HEK293 (cell line): ENCODE measurements at regions not wholly inside any gene's neighbourhood (a gene's known extent, or its start where the extent isn't known, plus 50 kb on each side); places are given as distances from the start of the nearest gene placed in this dataset.

Experiments
- CTCF ChIA-PET: fragments of 350-600 bp; formaldehyde crosslinking; extraction: SDS; loops from one replicate; lab custom pipeline; 2021; ENCODE audit warnings: antibody characterized with exemption; lab: Yijun Ruan, JAX
- POLR2A ChIA-PET: fragments of 300-600 bp; formaldehyde crosslinking; extraction: SDS; loops from one replicate; lab custom pipeline; 2020; ENCODE audit warnings: antibody characterized with exemption, inconsistent platforms; lab: Yijun Ruan, JAX
- H3K27ac ChIP-seq: fragments of 200-500 bp; sonication (Bioruptor generic); 2 replicates; pipeline ENCODE4 v1.5.1; 2014; ENCODE audit warnings: low read depth, low read length, control low read depth, inconsistent platforms; ENCODE audit errors: extremely low read depth
- H3K36me3 ChIP-seq, 2 experiments: fragments of 200-500 bp in 1 of 2; sonication (Bioruptor generic) in 1 of 2; 1 replicate in 1 of 2; 2 replicates in 1 of 2; pipeline ENCODE4 v1.5.1; 2014 to 2017; ENCODE audit warnings: inconsistent platforms in 2 of 2, low read length in 2 of 2; ENCODE audit not compliant: control insufficient read depth in 2 of 2, insufficient read depth in 1 of 2
- H3K4me1 ChIP-seq: fragments of 200-500 bp; sonication (Bioruptor generic); 2 replicates; pipeline ENCODE4 v1.5.1; 2014; ENCODE audit warnings: mild to moderate bottlenecking, low read length, inconsistent platforms; ENCODE audit not compliant: control insufficient read depth, insufficient read depth
- H3K4me3 ChIP-seq: 2 replicates; pipeline ENCODE4 v1.5.1; 2011; ENCODE audit warnings: low read depth, mild to moderate bottlenecking, control low read depth, low read length, moderate library complexity
- H3K9me3 ChIP-seq: fragments of 200-500 bp; sonication (Bioruptor generic); 2 replicates; pipeline ENCODE4 v1.5.1; 2014; ENCODE audit warnings: low read depth, low read length, inconsistent platforms; ENCODE audit not compliant: control insufficient read depth, insufficient read depth
- FEZF1 ChIP-seq: fragments of 450-650 bp; formaldehyde crosslinking; IDR thresholded peaks from 2 replicates; pipeline ENCODE4 v1.5.1; 2016; ENCODE audit warnings: missing biosample characterization, missing genetic modification characterization
- HOXD13 ChIP-seq: sonication (generic); formaldehyde crosslinking; IDR thresholded peaks from 2 replicates; pipeline ENCODE4 v1.8.0; 2022; ENCODE audit warnings: missing genetic modification reagents, borderline replicate concordance
- INSM2 ChIP-seq: fragments of 450-650 bp; formaldehyde crosslinking; IDR thresholded peaks from 2 replicates; pipeline ENCODE4 v1.5.1; 2016; ENCODE audit warnings: missing biosample characterization, missing genetic modification characterization
- SETDB1 ChIP-seq: IDR thresholded peaks from one replicate; pipeline ENCODE4 v1.6.1; 2017; ENCODE audit warnings: mild to moderate bottlenecking, low read length, moderate library complexity, mixed read lengths; ENCODE audit not compliant: insufficient read length
- ZNF16 ChIP-seq: fragments of 450-650 bp; formaldehyde crosslinking; IDR thresholded peaks from 2 replicates; pipeline ENCODE4 v1.5.1; 2016; ENCODE audit warnings: low read depth, missing biosample characterization, missing genetic modification characterization
- ZNF354C ChIP-seq: fragments of 450-650 bp; formaldehyde crosslinking; IDR thresholded peaks from 2 replicates; pipeline ENCODE4 v1.5.1; 2016; ENCODE audit warnings: missing biosample characterization, missing genetic modification characterization, low read depth, borderline replicate concordance
- ZNF362 ChIP-seq: fragments of 450-650 bp; formaldehyde crosslinking; IDR thresholded peaks from 2 replicates; pipeline ENCODE4 v1.5.1; 2016; ENCODE audit warnings: missing biosample characterization, missing genetic modification characterization
- ZNF394 ChIP-seq: fragments of 450-650 bp; formaldehyde crosslinking; IDR thresholded peaks from 2 replicates; pipeline ENCODE4 v1.5.1; 2016; ENCODE audit warnings: missing biosample characterization, missing genetic modification characterization, mild to moderate bottlenecking, moderate library complexity, borderline replicate concordance
- ZNF433 ChIP-seq: fragments of 450-650 bp; formaldehyde crosslinking; IDR thresholded peaks from 2 replicates; pipeline ENCODE4 v1.5.1; 2016; ENCODE audit warnings: missing biosample characterization, missing genetic modification characterization, low read depth
- ZNF544 ChIP-seq: fragments of 450-650 bp; formaldehyde crosslinking; IDR thresholded peaks from 2 replicates; pipeline ENCODE4 v1.5.0; 2017; ENCODE audit warnings: missing biosample characterization, missing genetic modification characterization
- ZNF548 ChIP-seq: fragments of 450-650 bp; formaldehyde crosslinking; IDR thresholded peaks from 2 replicates; pipeline ENCODE4 v1.5.1; 2016; ENCODE audit warnings: missing biosample characterization, missing genetic modification characterization
- ZNF580 ChIP-seq: fragments of 450-650 bp; formaldehyde crosslinking; IDR thresholded peaks from 2 replicates; pipeline ENCODE4 v1.5.1; 2016; ENCODE audit warnings: missing biosample characterization, missing genetic modification characterization
- ZNF677 ChIP-seq: fragments of 450-650 bp; IDR thresholded peaks from 2 replicates; pipeline ENCODE4 v1.5.0; 2018; ENCODE audit warnings: missing biosample characterization, mild to moderate bottlenecking, missing genetic modification characterization, moderate library complexity
- ZNF785 ChIP-seq: fragments of 450-650 bp; formaldehyde crosslinking; IDR thresholded peaks from 2 replicates; pipeline ENCODE4 v1.5.1; 2016; ENCODE audit warnings: missing biosample characterization, missing genetic modification characterization
- ZSCAN5A ChIP-seq: fragments of 450-650 bp; formaldehyde crosslinking; IDR thresholded peaks from 2 replicates; pipeline ENCODE4 v1.5.1; 2016; ENCODE audit warnings: missing biosample characterization, missing genetic modification characterization
- ZXDB ChIP-seq: fragments of 450-650 bp; formaldehyde crosslinking; IDR thresholded peaks from 2 replicates; pipeline ENCODE4 v1.5.1; 2016; ENCODE audit warnings: missing biosample characterization, missing genetic modification characterization
- TF ChIP-seq, protein P1 (sequence below): fragments of 450-650 bp; formaldehyde crosslinking; IDR thresholded peaks from 2 replicates; pipeline ENCODE4 v1.5.1; 2016; ENCODE audit warnings: missing biosample characterization, missing genetic modification characterization, low read depth
- TF ChIP-seq, protein P2 (sequence below): fragments of 450-650 bp; formaldehyde crosslinking; IDR thresholded peaks from 2 replicates; pipeline ENCODE4 v1.5.1; 2016; ENCODE audit warnings: missing biosample characterization, missing genetic modification characterization, borderline replicate concordance
- TF ChIP-seq, protein P3 (sequence below): fragments of 450-650 bp; IDR thresholded peaks from 2 replicates; pipeline ENCODE4 v1.5.1; 2018; ENCODE audit warnings: missing biosample characterization, mild to moderate bottlenecking, missing genetic modification characterization

- Histone ChIP-seq H3K4me3 (no peak overlapping the region), H3K9me3 (no peaks in the 10 kb centered on the region), H3K4me1 (peaks cover 22% of the 10 kb centered on the region), H3K27ac (no peak overlapping the region), H3K36me3 (no peaks in the 10 kb centered on the region)
- CTCF ChIA-PET = interaction anchor here (1.5 kb wide), 1 partner anchor 329 kb away, joined by 4 read pairs; no protein-coding TSS in a partner anchor
- TF ChIP-seq ZXDB = 0 out of 2 replicates have a peak, but pooled peaks have one; percentile 19
- TF ChIP-seq FEZF1 (tag by site-specific recombination) = peak; percentile 13; the same call in 1 of the 2 replicates
- TF ChIP-seq ZSCAN5A (tag by site-specific recombination) = no peak
- TF ChIP-seq ZNF677 = no peak
- no peak for TF ChIP-seq INSM2 (tag by site-specific recombination)
- POLR2A ChIA-PET = no interaction called here
Observed at GRCh38 chr5:36366883-36367282, 65.2 kb upstream of the RANBP3L start.

DNA sequence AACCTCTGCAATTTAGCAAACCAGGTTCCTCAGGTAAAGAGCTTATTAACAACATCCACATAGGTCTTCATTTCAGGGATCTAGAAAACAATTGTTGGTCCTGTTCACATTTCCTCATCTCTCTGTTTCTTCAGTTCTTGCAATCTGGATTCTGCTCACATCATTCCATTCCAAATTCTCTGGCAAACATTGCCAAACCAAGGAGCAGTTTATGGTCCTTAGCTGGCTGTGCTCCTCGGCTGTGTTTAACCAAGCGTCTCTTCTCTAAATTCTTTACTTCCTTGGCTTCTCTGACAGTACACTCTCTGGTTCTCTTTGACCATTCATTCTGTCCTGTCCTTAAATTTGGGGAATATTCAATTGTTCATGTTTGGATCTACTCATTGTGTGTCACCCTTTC lies 65.8 kb upstream of the RANBP3L start:
- Histone ChIP-seq H3K27ac (no peak overlapping the region), H3K36me3 (no peaks in the 10 kb centered on the region), H3K9me3 (no peaks in the 10 kb centered on the region), H3K4me3 (no peak overlapping the region), H3K4me1 (peaks cover 22% of the 10 kb centered on the region)
- POLR2A ChIA-PET = no interaction called here
- CTCF ChIA-PET = interaction anchor here (1.5 kb wide), 1 partner anchor 329 kb away, joined by 4 read pairs; no protein-coding TSS in a partner anchor
- TF ChIP-seq ZNF354C (tag by site-specific recombination) (no peak), ZNF362 (no peak), ZNF16 (tag by site-specific recombination) (no peak)

GRCh38 chr5:36369219-36369690 lies 67.6 kb upstream of the RANBP3L start:
- Histone ChIP-seq H3K9me3 (no peaks in the 10 kb centered on the region), H3K27ac (no peak overlapping the region; the same call in 1 of the 2 replicates), H3K4me1 (peaks cover 22% of the 10 kb centered on the region), H3K36me3 (no peaks in the 10 kb centered on the region), H3K4me3 (no peak overlapping the region)
- ChIA-PET CTCF (interaction anchor here (1.1 kb wide), 2 partner anchors 290 to 309 kb away, joined by 3 to 5 read pairs; no protein-coding TSS in a partner anchor), POLR2A (no interaction called here)
- TF ChIP-seq, protein P1, sequence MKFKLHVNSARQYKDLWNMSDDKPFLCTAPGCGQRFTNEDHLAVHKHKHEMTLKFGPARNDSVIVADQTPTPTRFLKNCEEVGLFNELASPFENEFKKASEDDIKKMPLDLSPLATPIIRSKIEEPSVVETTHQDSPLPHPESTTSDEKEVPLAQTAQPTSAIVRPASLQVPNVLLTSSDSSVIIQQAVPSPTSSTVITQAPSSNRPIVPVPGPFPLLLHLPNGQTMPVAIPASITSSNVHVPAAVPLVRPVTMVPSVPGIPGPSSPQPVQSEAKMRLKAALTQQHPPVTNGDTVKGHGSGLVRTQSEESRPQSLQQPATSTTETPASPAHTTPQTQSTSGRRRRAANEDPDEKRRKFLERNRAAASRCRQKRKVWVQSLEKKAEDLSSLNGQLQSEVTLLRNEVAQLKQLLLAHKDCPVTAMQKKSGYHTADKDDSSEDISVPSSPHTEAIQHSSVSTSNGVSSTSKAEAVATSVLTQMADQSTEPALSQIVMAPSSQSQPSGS (tag by site-specific recombination) = no peak
- TF ChIP-seq HOXD13 (CRISPR knock-in tag) = no peak
- no peak for TF ChIP-seq ZNF785 (tag by site-specific recombination)
- TF ChIP-seq, protein P2, sequence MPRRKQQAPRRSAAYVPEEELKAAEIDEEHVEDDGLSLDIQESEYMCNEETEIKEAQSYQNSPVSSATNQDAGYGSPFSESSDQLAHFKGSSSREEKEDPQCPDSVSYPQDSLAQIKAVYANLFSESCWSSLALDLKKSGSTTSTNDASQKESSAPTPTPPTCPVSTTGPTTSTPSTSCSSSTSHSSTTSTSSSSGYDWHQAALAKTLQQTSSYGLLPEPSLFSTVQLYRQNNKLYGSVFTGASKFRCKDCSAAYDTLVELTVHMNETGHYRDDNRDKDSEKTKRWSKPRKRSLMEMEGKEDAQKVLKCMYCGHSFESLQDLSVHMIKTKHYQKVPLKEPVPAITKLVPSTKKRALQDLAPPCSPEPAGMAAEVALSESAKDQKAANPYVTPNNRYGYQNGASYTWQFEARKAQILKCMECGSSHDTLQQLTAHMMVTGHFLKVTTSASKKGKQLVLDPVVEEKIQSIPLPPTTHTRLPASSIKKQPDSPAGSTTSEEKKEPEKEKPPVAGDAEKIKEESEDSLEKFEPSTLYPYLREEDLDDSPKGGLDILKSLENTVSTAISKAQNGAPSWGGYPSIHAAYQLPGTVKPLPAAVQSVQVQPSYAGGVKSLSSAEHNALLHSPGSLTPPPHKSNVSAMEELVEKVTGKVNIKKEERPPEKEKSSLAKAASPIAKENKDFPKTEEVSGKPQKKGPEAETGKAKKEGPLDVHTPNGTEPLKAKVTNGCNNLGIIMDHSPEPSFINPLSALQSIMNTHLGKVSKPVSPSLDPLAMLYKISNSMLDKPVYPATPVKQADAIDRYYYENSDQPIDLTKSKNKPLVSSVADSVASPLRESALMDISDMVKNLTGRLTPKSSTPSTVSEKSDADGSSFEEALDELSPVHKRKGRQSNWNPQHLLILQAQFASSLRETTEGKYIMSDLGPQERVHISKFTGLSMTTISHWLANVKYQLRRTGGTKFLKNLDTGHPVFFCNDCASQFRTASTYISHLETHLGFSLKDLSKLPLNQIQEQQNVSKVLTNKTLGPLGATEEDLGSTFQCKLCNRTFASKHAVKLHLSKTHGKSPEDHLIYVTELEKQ (tag by site-specific recombination) = 0 out of 2 replicates have a peak, but pooled peaks have one; percentile 60
- TF ChIP-seq, protein P3, sequence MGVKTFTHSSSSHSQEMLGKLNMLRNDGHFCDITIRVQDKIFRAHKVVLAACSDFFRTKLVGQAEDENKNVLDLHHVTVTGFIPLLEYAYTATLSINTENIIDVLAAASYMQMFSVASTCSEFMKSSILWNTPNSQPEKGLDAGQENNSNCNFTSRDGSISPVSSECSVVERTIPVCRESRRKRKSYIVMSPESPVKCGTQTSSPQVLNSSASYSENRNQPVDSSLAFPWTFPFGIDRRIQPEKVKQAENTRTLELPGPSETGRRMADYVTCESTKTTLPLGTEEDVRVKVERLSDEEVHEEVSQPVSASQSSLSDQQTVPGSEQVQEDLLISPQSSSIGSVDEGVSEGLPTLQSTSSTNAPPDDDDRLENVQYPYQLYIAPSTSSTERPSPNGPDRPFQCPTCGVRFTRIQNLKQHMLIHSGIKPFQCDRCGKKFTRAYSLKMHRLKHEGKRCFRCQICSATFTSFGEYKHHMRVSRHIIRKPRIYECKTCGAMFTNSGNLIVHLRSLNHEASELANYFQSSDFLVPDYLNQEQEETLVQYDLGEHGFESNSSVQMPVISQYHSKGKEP (tag by site-specific recombination) = no peak
- peak; percentile 58; the same call in 1 of the 2 replicates for TF ChIP-seq ZNF580 (tag by site-specific recombination)
- TF ChIP-seq ZNF433 (tag by site-specific recombination) = no peak
- TF ChIP-seq ZNF548 (tag by site-specific recombination) = no peak
- no peak for TF ChIP-seq ZNF394 (tag by site-specific recombination)
- TF ChIP-seq SETDB1 = no peak
- no peak for TF ChIP-seq ZNF544 (tag by site-specific recombination)
